ENCODE measurements at regions not wholly inside any gene's neighbourhood (a gene's known extent, or its start where the extent isn't known, plus 50 kb on each side); places are given as distances from the start of the nearest gene placed in this dataset.

DNA sequence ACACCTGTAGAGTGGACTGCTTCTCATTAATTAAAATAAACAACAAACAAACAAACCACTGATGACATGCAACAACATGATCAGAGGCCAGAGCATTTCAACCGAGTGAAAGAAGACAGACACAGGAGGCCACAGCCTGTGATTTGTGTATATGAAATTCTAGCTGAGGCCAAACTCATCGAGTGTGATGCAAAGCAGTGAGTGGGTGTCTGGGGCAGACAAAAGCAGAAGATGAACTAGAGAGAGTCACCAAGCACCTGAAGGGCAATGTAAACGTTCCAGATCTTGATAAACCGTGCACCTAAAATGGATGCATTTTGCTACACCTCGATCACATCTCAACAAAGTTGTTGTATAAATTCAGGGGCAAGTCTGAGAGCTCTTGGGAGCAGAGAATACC is 108.4 kb downstream of the KLF6 start:
- TF ChIP-seq GABPA (IDR thresholded peaks at IDR 0.05; ENCODE audit: low read depth) (no peak), REST (IDR thresholded peaks at IDR 0.05; ENCODE audit: insufficient replicate concordance, low read depth) (no peak), CTCF (IDR thresholded peaks at IDR 0.05; ENCODE audit: insufficient read depth, low read length) (no peak), POLR2AphosphoS5 (IDR thresholded peaks at IDR 0.05; ENCODE audit: low read depth) (no peak), SPI1 (IDR thresholded peaks at IDR 0.05; ENCODE audit: borderline replicate concordance, low read depth) (no peak)
- no peaks in the 10 kb centered on the region for H3K27me3 ChIP-seq (ENCODE audit: insufficient read depth, poor library complexity, severe bottlenecking)
- no peak overlapping the region for H3K4me3 ChIP-seq (replicated peaks; ENCODE audit: insufficient read depth, low read length)
- DNase-seq (ENCODE audit: low read depth in 1 of 2, low spot score in 1 of 2): no peak
- no peak overlapping the region for H3K27ac ChIP-seq (replicated peaks)

DNA sequence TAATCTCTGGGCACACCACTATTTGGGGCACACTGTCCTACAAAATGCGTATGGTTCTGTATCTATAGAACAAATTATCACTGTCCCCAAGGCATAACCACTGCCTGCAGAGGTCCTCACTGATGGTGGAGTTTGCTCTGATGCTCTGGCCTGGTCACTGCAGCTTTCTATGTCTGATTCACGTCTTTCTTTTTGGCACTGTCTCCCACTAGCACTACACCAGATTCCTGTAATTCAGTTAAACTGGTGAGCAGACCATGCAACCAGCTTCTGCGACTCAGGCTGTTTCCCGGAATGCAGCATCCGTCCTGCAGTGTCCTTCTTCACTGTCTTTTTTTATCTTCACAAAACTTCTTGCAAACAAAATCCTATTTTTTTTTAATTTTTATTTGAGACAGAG is 112.8 kb downstream of the KLF6 start:
- Histone ChIP-seq H3K27me3 (ENCODE audit: insufficient read depth, poor library complexity, severe bottlenecking) (no peaks in the 10 kb centered on the region), H3K27ac (replicated peaks) (no peak overlapping the region)

More for the DNA sequence above, 112.8 kb downstream of the KLF6 start:
- TF ChIP-seq SPI1 (IDR thresholded peaks at IDR 0.05; ENCODE audit: borderline replicate concordance, low read depth) (no peak), REST (IDR thresholded peaks at IDR 0.05; ENCODE audit: insufficient replicate concordance, low read depth) (no peak), POLR2AphosphoS5 (IDR thresholded peaks at IDR 0.05; ENCODE audit: low read depth) (no peak), GABPA (IDR thresholded peaks at IDR 0.05; ENCODE audit: low read depth) (no peak), CTCF (IDR thresholded peaks at IDR 0.05; ENCODE audit: insufficient read depth, low read length) (no peak)
- DNase-seq (ENCODE audit: low read depth in 1 of 2, low spot score in 1 of 2): no peak
- H3K4me3 ChIP-seq (replicated peaks; ENCODE audit: insufficient read depth, low read length): no peak overlapping the region
